ENCODE measurements at regions not wholly inside any gene's neighbourhood (a gene's known extent, or its start where the extent isn't known, plus 50 kb on each side); places are given as distances from the start of the nearest gene placed in this dataset.

DNA sequence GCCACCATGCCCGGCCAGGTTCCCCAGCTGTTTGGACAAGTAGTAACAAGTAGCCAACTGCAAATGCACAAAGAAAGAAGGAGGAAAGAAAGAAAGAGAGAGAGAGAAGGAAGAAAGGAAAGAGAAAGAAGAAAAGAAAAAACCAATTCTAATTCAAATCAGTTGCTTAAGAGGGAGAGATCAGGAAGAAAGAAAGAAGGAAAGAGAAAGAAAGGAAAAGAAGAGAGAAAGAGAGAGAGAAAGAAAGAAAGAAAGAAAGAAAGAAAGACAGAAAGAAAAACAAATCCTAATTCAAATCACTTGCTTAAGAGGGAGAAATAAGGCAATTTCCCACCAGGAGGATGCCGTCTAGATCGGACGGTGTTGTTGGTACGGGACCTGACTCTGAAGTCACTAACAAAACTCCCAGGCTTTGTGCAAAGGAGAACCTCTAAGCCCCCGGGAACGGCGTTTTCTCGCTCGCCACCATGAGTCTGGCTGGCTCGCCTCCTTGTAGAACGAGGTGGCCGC lies 95.5 kb upstream of the PPP2R3B start:
- Histone ChIP-seq H3K36me3 (ENCODE audit: control insufficient read depth, insufficient read depth, low read length) (no peaks in the 10 kb centered on the region), H3K4me3 (ENCODE audit: low read depth, low read length) (no peak overlapping the region), H2AFZ (no peak overlapping the region), H3K9me3 (ENCODE audit: control insufficient read depth, low read length) (no peaks in the 10 kb centered on the region), H3K4me2 (ENCODE audit: low read length) (no peak overlapping the region), H3K79me2 (no peaks in the 10 kb centered on the region), H3K27ac (no peak overlapping the region), H3K9ac (no peak overlapping the region), H3K27me3 (ENCODE audit: control insufficient read depth, insufficient read depth, low read length) (no peaks in the 10 kb centered on the region), H3K4me1 (no peaks in the 10 kb centered on the region)
- TF ChIP-seq, protein P1, sequence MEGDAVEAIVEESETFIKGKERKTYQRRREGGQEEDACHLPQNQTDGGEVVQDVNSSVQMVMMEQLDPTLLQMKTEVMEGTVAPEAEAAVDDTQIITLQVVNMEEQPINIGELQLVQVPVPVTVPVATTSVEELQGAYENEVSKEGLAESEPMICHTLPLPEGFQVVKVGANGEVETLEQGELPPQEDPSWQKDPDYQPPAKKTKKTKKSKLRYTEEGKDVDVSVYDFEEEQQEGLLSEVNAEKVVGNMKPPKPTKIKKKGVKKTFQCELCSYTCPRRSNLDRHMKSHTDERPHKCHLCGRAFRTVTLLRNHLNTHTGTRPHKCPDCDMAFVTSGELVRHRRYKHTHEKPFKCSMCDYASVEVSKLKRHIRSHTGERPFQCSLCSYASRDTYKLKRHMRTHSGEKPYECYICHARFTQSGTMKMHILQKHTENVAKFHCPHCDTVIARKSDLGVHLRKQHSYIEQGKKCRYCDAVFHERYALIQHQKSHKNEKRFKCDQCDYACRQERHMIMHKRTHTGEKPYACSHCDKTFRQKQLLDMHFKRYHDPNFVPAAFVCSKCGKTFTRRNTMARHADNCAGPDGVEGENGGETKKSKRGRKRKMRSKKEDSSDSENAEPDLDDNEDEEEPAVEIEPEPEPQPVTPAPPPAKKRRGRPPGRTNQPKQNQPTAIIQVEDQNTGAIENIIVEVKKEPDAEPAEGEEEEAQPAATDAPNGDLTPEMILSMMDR (IDR thresholded peaks at IDR 0.05) = no peak

DNA sequence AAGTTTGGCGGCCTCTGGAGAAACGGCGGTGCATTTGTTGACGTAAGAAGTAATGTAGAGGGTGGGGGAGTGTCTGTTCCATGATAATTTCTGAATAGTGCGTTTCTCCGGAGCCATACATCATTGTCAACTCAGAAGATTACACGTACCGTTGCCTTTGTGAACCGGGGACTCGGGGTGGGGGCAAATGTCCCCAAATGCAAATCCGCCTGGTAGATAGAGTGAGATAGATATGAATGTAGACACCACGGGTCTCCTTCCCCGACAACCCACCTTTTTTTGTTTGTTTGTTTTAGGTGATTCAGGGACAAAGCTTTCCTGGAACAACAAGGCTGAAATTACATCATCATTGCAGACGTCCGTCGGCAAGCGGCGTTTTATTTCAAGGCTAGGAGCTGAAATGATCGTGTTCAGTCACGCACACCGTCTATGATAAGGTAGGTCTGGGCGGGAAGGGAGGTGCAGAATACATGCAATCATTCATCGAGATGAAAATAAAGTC lies 96.0 kb upstream of the PPP2R3B start:
- Histone ChIP-seq H2AFZ (no peak overlapping the region), H3K27me3 (ENCODE audit: control insufficient read depth, insufficient read depth, low read length) (no peaks in the 10 kb centered on the region), H3K27ac (no peak overlapping the region), H3K9ac (no peak overlapping the region), H3K9me3 (ENCODE audit: control insufficient read depth, low read length) (no peaks in the 10 kb centered on the region), H3K79me2 (no peaks in the 10 kb centered on the region), H3K36me3 (ENCODE audit: control insufficient read depth, insufficient read depth, low read length) (no peaks in the 10 kb centered on the region), H3K4me3 (ENCODE audit: low read depth, low read length) (no peak overlapping the region), H3K4me1 (no peaks in the 10 kb centered on the region), H3K4me2 (ENCODE audit: low read length) (no peak overlapping the region)
- TF ChIP-seq, protein P1 (IDR thresholded peaks at IDR 0.05) = no peak

DNA sequence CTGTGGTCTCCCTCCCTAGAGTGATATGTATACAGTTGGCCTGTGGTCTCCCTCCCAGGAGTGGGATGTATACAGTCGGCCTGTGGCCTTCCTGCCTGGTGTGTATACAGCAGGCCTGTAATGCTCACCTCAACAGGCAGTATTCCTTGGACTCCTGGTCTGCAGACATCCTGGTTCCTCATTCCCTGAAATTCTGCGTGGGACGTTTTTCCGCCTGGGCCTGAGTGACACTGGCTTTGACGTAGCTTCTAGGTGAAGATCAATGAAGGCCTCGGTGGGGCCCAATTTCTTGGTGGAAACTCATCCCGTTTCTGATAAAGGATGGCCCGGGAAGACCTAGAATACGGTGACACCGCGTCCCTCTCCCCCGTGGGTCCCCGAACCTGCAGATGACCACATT lies 98.7 kb upstream of the PPP2R3B start:
- H3K79me2 ChIP-seq = no peaks in the 10 kb centered on the region

DNA sequence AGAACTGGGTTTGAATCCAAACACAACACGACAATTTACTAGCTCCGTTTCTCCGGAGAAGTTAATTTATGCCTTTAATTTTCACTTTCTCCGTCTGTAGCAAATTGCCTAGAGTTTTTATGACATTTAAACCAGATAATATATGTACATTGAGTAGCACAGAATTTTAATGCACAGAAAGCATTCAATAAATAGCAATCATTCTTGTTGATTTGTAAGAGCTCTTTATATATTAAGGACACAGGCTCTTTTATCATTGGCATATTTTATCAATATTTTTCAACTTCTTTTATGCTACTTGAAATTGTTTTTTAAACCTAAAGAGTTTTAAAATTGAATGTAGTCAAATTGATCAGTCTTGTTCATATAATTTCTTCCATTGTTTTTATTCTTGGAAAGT lies 99.6 kb upstream of the PPP2R3B start:
- H2AFZ ChIP-seq = no peak overlapping the region
- no peaks in the 10 kb centered on the region for H3K79me2 ChIP-seq
- no peaks in the 10 kb centered on the region for H3K9me3 ChIP-seq (ENCODE audit: control insufficient read depth, low read length)
- no peaks in the 10 kb centered on the region for H3K36me3 ChIP-seq (ENCODE audit: control insufficient read depth, insufficient read depth, low read length)
- no peaks in the 10 kb centered on the region for H3K4me1 ChIP-seq
- no peak overlapping the region for H3K4me2 ChIP-seq (ENCODE audit: low read length)
- H3K4me3 ChIP-seq (ENCODE audit: low read depth, low read length) = no peak overlapping the region
- H3K9ac ChIP-seq = no peak overlapping the region
- TF ChIP-seq, protein P1 (IDR thresholded peaks at IDR 0.05) = no peak
- H3K27ac ChIP-seq = no peak overlapping the region
- H3K27me3 ChIP-seq (ENCODE audit: control insufficient read depth, insufficient read depth, low read length) = no peaks in the 10 kb centered on the region

More for the DNA sequence above, 98.7 kb upstream of the PPP2R3B start:
- no peak overlapping the region for H2AFZ ChIP-seq
- H3K36me3 ChIP-seq (ENCODE audit: control insufficient read depth, insufficient read depth, low read length) = no peaks in the 10 kb centered on the region
- no peak overlapping the region for H3K9ac ChIP-seq
- no peaks in the 10 kb centered on the region for H3K27me3 ChIP-seq (ENCODE audit: control insufficient read depth, insufficient read depth, low read length)
- no peak overlapping the region for H3K4me2 ChIP-seq (ENCODE audit: low read length)
- H3K4me1 ChIP-seq = no peaks in the 10 kb centered on the region
- H3K4me3 ChIP-seq (ENCODE audit: low read depth, low read length) = no peak overlapping the region
- no peak overlapping the region for H3K27ac ChIP-seq
- TF ChIP-seq, protein P1 (IDR thresholded peaks at IDR 0.05) = no peak
- H3K9me3 ChIP-seq (ENCODE audit: control insufficient read depth, low read length) = no peaks in the 10 kb centered on the region

DNA sequence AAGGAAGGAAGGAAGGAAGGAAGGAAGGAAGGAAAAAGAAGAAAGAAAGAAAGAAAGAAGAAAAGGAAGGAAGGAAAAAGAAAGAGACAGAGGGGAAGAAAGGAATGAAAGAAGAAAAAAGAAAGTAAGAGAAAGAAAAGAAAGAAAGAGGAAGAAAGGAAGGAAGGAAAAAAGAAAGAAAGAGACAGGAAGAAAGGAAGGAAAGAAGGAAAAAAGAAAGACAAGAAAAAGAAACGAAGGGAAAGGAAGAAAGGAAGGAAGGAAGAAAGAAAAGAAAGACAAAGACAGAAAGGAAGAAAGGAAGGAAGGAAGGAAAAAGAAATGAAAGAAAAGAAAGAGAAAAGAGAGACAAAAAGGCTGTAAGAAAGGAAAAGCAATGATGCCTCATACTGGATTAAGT lies 101.1 kb upstream of the PPP2R3B start:
- H3K4me1 ChIP-seq = no peaks in the 10 kb centered on the region
- no peaks in the 10 kb centered on the region for H3K79me2 ChIP-seq
- H3K4me2 ChIP-seq (ENCODE audit: low read length) = no peak overlapping the region
- no peak overlapping the region for H3K27ac ChIP-seq
- H3K9ac ChIP-seq = no peak overlapping the region
- no peaks in the 10 kb centered on the region for H3K27me3 ChIP-seq (ENCODE audit: control insufficient read depth, insufficient read depth, low read length)
- no peaks in the 10 kb centered on the region for H3K36me3 ChIP-seq (ENCODE audit: control insufficient read depth, insufficient read depth, low read length)
- H3K9me3 ChIP-seq (ENCODE audit: control insufficient read depth, low read length) = no peaks in the 10 kb centered on the region
- H2AFZ ChIP-seq = no peak overlapping the region
- TF ChIP-seq, protein P1 (IDR thresholded peaks at IDR 0.05) = no peak
- no peak overlapping the region for H3K4me3 ChIP-seq (ENCODE audit: low read depth, low read length)
